ENCODE measurements at regions not wholly inside any gene's neighbourhood (a gene's known extent, or its start where the extent isn't known, plus 50 kb on each side); places are given as distances from the start of the nearest gene placed in this dataset.

DNA sequence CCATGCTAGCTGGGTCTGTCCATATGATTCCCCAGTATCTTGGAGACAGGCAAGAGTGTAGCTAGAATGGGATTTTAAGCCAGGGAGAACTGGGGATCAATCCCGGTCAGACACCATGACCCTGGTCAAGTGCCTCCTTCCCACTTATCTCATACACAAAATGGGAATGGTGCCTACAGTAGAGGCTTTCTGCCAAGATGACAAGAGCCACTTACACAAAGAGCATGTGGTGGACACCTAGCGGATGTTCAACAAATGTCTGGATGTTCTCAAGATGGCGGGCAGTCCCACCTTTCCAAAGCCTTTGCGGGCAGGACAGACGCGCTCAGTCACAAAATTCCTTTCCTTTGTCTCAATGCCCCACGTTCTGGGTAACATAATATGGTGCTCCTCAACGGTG is 57.3 kb downstream of the MAF start:
- DNase-seq: no peak

- DNase-seq: no peak
These were observed 58.2 kb downstream of the MAF start for GRCh38 chr16:79542237-79542774.

GRCh38 chr16:79540825-79541595 is 59.5 kb downstream of the MAF start:
- no peak for DNase-seq

- no peak for DNase-seq
These were observed 63.0 kb downstream of the MAF start for GRCh38 chr16:79537584-79537983.

DNA sequence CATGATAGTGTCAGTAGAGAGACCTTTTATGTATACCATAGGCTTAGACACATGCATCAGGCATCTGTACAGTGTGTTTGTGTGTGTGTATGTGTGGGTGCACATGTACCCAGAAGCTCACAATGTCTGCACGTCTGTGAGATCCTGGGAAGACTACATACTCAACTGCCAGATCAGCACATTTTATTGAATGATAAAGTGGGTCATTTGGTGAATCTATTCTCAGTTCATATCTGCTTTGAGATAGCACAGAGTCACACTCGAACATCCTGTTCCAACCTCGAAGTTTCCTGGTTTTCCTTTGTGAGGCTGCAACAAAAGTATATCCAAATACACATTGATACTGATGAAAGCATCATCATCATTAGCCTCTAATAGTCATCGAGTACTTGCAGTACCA is 63.6 kb downstream of the MAF start:
- no peak for DNase-seq

GRCh38 chr16:79535130-79535529 is 65.4 kb downstream of the MAF start:
- DNase-seq: no peak

GRCh38 chr16:79534143-79534542 is 66.4 kb downstream of the MAF start:
- DNase-seq: no peak

DNA sequence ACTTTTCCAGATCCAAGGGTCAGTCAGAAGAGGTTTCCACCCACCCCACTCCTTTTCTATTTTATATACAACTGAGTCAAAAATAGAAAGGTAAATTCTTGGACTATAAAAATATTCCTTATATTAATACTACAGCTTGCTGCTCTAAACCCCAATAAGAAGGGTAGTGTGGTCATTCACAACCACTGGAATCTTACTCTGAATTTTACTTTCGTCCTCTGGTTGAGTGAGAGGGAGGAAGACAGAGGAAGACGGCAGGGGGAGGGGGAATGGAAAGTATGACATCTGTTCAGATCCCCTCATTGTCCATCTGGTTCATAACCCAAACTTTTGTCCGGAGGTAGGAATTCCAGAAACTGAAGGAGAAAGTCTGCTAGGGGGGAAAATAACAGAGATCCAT is 67.2 kb downstream of the MAF start:
- no peak for DNase-seq

DNA sequence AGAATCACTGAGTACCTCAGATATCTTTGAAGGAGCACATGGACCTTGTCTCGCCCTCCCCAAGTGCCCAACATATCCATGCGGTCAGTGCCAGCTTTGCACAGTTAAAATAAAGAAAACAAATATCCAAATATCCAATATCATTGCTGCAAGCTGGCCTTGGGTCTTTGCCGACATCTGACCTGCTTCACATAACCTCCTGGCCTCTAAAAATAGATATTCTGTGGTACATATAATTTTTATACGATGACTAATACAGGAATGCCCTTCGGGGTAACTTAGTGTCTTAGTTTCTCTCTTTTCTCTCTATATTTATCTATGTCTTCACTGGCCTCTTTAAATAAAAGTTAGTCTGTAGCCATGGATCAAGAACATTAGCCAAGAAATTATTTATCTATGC is 67.8 kb downstream of the MAF start:
- DNase-seq: no peak

- no peak for DNase-seq
These were observed 68.3 kb downstream of the MAF start for GRCh38 chr16:79532273-79532672.

DNA sequence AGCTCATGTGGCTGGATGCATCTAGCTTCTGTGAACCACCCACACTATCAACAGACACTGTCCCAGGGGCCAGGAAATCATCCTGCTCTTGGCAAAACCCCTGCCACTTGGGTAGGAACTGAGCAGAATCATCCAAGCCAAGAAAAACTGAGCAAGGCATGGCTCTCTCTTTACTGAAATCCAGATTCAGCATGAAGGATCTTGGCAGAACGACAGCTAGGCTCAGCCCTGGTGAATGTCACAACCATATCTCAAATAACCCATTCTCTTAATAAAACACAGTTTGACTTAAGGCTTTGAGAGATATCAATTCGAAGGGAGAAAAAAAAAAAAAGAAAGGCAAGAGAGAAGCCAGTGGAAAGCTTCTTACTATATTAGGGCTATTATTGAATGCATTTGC is 72.2 kb downstream of the MAF start:
- DNase-seq: no peak

- DNase-seq: no peak
These were observed 76.6 kb downstream of the MAF start for GRCh38 chr16:79523971-79524370.

DNA sequence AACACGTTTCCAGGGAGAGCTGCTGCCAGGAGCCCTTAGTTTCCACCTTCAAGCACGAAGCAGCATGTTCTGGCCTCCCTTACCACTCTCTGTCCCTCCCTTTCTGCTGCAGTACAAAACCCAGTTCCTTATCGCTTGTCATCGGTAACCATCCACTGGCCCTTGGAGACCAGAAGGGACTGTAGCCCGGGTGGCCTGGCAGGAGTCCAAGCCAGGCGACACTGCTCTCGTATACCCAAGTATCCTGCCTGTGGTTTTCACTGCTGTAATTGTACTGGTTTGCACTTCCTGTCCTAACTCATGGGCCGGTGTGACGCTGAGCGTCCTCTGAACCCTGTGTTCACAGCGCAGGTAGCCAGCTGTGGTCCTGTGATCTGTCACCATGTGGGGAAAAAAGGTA is 81.1 kb downstream of the MAF start:
- no peak for DNase-seq

DNA sequence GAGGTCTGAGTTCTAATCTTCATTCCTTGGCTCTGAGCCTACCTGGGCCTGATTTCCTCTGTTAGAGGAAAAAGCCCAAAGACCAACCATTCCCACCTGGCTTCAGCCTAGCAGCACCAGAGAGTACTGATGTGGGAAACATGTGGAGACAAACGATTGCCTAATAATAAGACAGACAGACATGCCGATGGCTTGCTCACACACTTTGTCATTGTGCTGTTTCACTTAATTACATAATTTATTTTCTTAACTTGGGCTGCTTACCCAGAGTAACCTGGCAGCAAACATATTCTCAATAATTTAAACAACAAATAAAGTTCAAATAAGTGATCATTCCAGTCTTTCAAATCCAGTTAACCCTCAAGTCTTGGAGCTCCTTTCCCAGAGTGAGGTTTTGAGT is 83.4 kb downstream of the MAF start:
- no peak for DNase-seq

- DNase-seq: no peak
These were observed 89.7 kb downstream of the MAF start for GRCh38 chr16:79510879-79511278.

DNA sequence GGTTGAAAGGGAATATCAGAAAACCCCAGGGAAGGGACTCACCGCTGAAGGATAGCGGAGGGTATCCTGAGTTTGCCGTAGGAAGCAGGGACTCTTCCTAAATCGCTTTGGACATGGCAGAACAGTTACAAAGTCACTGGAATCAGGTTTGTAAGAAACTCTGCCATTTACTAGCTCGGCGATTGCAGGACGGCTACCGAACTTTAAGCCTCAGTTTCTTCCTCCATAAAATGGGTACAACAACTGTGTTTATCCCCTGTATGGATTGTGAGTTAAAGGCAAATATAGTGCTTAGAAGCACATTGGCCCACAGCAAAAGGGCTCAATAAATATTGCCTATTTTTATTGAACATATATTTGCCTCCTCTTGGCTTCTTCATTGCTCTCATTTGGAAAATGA is 90.6 kb downstream of the MAF start:
- no peak for DNase-seq

DNA sequence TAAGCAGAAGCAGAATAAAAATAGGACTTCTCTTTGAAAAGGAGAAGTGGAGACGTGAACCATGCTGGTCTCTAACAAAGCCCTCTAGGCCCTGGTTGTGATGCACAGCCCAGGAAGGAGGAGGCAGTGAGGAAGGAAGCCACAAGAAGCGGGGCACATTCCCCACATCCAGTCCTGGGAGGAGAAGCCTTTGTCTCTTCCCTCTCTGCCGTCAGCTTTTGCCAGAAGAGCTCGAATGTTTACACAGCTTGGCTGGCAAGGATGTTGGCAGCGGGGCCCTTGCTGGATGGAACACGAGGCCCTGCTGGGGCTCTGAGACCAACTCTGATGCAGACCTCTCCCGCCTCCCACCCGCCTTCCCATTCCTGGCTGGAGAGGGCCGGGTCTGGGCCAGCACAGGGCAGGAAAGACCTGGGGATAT is 91.3 kb downstream of the MAF start:
- DNase-seq: no peak

DNA sequence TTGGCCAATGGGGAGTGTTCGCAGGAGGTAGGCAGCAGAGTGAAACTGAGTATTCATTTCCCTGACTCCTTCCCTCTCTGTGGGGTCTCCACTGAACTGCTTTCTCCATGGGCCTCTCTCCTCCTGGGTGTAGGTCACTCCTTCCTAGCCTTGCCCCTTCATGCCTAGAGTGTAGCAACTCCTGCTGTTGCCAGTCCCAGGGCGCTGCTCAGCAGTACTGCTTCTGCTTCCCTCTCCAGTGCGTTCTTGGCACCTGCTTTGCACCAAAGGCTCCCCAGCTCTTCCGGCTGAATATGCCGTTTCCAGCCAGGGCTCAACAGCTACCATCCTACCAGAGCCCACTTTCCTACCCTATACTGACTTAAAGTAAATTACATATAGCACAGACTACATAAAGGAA is 92.2 kb downstream of the MAF start:
- DNase-seq: no peak

GRCh38 chr16:79505344-79505743 is 95.2 kb downstream of the MAF start:
- no peak for DNase-seq

GRCh38 chr16:79503511-79503910 is 97.0 kb downstream of the MAF start:
- no peak for DNase-seq

- DNase-seq: no peak
These were observed 99.1 kb downstream of the MAF start for GRCh38 chr16:79501446-79501845.

DNA sequence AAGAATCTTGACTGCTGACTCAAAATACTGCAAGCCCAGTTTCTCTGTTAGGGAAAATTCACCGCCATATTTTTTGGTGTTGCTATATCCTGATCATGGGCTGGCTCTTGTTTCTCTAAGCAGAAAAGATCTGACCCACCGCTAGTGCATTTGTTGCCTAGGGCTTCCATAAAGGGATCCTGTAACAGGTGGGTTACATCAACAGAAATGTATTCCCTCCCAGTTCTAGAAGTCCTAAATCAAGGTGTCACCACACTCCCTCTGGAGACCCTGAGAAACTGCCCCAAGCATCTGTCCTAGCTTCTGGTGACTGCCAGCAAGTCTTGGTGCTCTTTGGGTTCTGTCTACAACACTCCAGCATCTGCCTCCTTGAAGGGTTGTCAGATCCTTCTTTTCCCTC is 99.7 kb downstream of the MAF start:
- DNase-seq: no peak

DNA sequence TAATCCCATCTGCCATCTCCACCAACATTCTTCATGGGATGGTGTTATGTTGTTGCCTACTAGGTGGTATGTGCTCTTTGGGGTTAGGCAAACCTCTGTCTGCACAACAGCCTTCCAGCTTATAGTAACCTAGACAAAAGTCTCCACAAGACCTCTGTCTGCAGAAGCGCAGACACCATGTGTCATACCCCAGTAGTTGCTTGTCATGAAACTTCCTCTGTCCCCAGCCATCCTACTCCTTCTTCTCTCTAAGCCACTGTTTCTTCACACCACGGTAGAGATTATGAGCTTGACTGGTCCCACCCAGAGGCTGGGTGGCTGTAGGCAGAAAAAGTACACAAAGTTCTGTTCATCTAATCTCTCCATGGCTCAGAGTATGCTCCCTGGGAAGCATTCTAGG is 100.3 kb downstream of the MAF start:
- DNase-seq: no peak

DNA sequence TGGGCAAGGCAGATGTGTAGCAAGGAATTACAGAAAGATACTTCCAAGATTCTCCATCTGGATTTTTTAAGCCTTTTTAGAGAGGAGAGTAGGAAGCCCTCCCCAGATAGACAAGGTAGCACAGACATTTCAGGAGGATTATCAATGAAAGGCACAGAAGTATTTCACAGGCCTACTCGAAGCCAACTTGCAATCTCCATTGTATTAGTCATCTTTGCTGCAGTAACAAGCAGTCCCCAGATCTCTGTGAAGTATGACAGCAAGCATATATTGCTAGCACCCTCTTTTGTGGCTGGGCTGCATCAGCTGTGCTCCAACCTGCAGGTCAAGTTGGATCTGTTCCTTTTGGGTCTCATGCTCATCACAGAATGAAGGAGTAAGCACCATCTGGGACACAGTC is 101.6 kb downstream of the MAF start:
- DNase-seq: no peak
